ENCODE measurements at regions not wholly inside any gene's neighbourhood (a gene's known extent, or its start where the extent isn't known, plus 50 kb on each side); places are given as distances from the start of the nearest gene placed in this dataset.

DNA sequence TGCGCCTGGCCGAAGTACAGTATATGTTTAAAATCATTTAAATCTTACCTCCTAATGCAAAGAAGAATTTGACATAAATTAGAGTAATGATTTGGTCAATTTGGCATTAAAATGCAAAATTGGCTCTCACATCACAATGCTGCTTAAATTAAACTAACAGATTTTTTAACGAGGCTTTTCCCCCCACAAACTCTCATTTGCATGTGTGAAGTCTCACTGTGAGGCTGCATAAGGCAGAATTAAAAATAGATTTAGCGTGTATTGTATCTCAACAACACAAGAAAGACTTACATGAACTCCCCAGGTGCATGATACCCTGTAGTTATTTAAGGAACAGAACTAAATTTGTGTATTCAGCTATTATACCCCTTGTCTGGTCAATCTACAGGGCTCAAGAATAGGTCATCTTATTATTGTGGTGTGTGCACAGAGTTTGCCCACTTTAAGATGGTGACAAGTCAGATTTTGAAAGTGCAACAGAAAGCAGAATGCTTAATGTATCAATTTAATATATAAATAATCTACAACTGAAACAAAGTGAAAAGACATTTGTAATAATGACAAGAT, 897.9 kb downstream of the EPHA3 start:
- TF ChIP-seq TAF1 (IDR thresholded peaks at IDR 0.05; ENCODE audit: borderline replicate concordance, low read depth, low read length) (no peak), POLR2A (IDR thresholded peaks at IDR 0.05; ENCODE audit: low read depth, low read length) (no peak), POLR2AphosphoS5 (IDR thresholded peaks at IDR 0.05; ENCODE audit: low read depth, low read length) (no peak)

All from GM12892 (cell line).